Right lobe of liver (tissue), 6 donors: ENCODE measurements at regions not wholly inside any gene's neighbourhood (a gene's known extent, or its start where the extent isn't known, plus 50 kb on each side); places are given as distances from the start of the nearest gene placed in this dataset.

Experiments used
- ATAC-seq, 4 donors: fragments of 200-7000 bp; cut with Tn5 transposase; one replicate each; pipeline ENCODE4 v1.9.1; 2020; ENCODE audit warnings: mild to moderate bottlenecking in 4 of 4, moderate library complexity in 4 of 4
- DNase-seq, 3 donors: peaks; one replicate each; pipeline ENCODE4 v3.0.0-alpha.2; 2020
- H3K27ac ChIP-seq, 3 donors: fragments of 200-600 bp; one replicate each; pipeline ENCODE4 v1.8.0; 2022
- H3K27me3 ChIP-seq, 2 donors: fragments of 200-600 bp; one replicate each; pipeline ENCODE4 v1.8.0; 2022
- H3K36me3 ChIP-seq, 4 donors: fragments of 200-600 bp; sonication (generic) in 1 of 4; one replicate each; pipeline versions ENCODE4 v1.5.1 to v1.8.0; 2017 to 2022; ENCODE audit warnings: control low read depth in 1 of 4
- H3K4me1 ChIP-seq, 4 donors: fragments of 200-600 bp; sonication (generic) in 1 of 4; one replicate each; pipeline versions ENCODE4 v1.5.1 to v1.8.0; 2017 to 2022; ENCODE audit warnings: control low read depth in 1 of 4
- H3K4me3 ChIP-seq, 3 donors: fragments of 200-600 bp; one replicate each; pipeline ENCODE4 v1.8.0; 2022
- H3K9me3 ChIP-seq, 4 donors: fragments of 200-600 bp; sonication (generic) in 1 of 4; one replicate each; pipeline versions ENCODE4 v1.5.1 to v1.8.0; 2017 to 2022; ENCODE audit warnings: control low read depth in 1 of 4
- CTCF ChIP-seq, 4 donors: fragments of 200-600 bp in 3 of 4; fragments of 450-650 bp in 1 of 4; IDR thresholded peaks; one replicate each; pipeline versions ENCODE4 v1.5.1 to v1.8.0; 2016 to 2022; ENCODE audit warnings: antibody characterized with exemption in 4 of 4, mild to moderate bottlenecking in 2 of 4
- POLR2A ChIP-seq: fragments of 450-650 bp; IDR thresholded peaks from one replicate; pipeline ENCODE4 v1.6.1; 2017; ENCODE audit warnings: antibody characterized with exemption, mild to moderate bottlenecking
- WGBS: methylation state at CpG from one replicate; pipeline ENCODE4 v1.1.6; 2018; ENCODE audit warnings: low coverage, low lambda C conversion rate; ENCODE audit not compliant: insufficient coverage; ENCODE audit errors: missing lambda C conversion rate; 5-methylcytosine and 5-hydroxymethylcytosine counted together
- intact Hi-C, 2 donors: fragments of 100-400 bp; cut with DNase I; formaldehyde crosslinking; loops; one replicate each; pipeline versions ENCODE4 v1.11.2 to v1.14.1; 2022
- donor health status: DM: no; HTN: yes; CAD: no.
- donor health status: DM: no; HTN: no; CAD: no.
- donor health status: DM: no; HTN: no; CAD: no.
- donor health status: DM: no; HTN: yes; CAD: no.
- donor health status: DM: no; HTN: yes; CAD: no.

DNA sequence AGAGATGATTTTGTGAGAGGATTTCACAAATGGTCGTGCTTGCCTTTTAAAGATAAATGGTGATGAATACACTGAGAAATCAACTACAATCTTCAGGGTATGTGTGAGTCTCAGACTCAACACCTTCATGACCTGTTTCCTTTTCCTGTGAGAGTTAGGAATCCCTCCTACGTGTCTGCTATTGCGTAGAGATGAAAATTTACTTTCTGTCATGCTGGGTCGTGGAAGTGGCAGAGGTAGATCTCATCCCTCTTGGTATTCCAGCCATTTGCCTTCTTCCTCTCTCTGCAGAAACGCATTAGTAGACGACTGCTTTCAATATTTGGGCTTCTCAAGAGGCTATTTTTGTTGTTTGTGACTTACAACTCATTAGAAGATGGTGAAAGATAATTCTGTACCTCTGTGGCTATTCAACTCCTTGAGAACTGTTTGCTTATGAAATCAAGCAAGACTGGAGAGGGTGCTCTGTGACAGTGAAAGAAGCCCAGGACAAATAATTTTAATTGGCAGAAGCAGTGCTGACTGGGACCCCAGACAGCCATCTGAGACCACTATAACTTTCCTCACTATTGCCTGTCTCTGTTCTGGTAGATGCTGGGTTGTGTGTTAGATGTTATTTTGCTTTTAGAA, 233.1 kb downstream of the LACC1 start:
- H3K4me1 ChIP-seq, result peaks cover 0 to 21% (median 9%) of the 10 kb centered on the region in 4 donors
- TF ChIP-seq CTCF (IDR thresholded peaks at IDR 0.05) (no peak), POLR2A (no peak)
- H3K27me3 ChIP-seq, result no peaks in the 10 kb centered on the region
- intact Hi-C loops, result no loop called here
- no peak overlapping the region for H3K4me3 ChIP-seq
- no peaks in the 10 kb centered on the region for H3K36me3 ChIP-seq
- H3K9me3 ChIP-seq, result no peaks in the 10 kb centered on the region
- ATAC-seq (no peak), DNase-seq (no peak)
- WGBS, result 86% methylated on average over 6 of the region's 6 CpGs
- H3K27ac ChIP-seq, result no peak overlapping the region

DNA sequence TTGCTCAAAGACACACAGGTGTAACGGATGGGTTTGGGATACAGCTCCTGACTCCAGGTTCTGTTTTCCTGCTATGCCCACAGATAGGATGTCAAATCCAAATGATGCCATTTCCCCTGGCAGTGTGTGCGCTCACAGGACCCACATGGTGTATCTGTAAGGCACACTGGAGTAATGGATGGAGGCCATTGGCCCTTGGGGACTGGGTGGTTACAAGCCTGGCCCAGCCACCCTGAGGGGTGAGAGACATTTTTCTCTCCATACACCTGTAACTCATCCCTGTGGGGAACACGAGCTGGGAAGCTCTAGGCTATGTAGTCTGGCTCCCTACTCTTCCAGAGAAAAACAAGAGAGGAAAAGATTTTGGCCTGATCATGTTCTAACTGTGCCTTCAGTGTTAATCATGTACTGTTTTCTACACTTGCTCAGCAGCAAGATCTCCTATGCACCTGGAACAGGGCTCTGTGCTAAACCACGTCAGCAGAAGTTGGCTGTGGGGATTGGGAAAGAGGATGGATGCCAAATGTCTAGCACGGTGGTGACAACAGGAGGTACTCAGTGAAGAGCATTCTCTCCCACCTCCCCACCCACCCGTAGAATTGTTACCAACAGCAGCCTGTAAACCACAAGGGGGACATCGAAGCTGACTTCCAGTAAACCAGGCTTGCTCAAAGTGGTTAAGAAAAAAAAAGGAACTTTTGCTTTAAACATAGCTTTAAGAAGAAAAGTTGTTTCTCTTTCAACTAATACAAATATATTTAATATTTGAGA, 237.0 kb downstream of the LACC1 start:
- 36% methylated on average over 4 of the region's 7 CpGs for WGBS
- peaks cover 0 to 8% (median 3%) of the 10 kb centered on the region in 4 donors for H3K4me1 ChIP-seq
- DNase-seq, result peak in 1 of 3 donors; percentile 58
- ATAC-seq, result peak; percentile 80 to 87 (median 86)
- H3K4me3 ChIP-seq, result no peak overlapping the region
- no peaks in the 10 kb centered on the region for H3K9me3 ChIP-seq
- H3K27me3 ChIP-seq, result no peaks in the 10 kb centered on the region
- intact Hi-C loops, result no loop called here
- H3K27ac ChIP-seq, result peak overlapping the region in 1 of 3 donors; percentile 0
- no peak for TF ChIP-seq POLR2A
- no peak for TF ChIP-seq CTCF (IDR thresholded peaks at IDR 0.05)
- H3K36me3 ChIP-seq, result no peaks in the 10 kb centered on the region

GRCh38 chr13:44117351-44117750, 237.6 kb downstream of the LACC1 start:
- intact Hi-C loops, result no loop called here
- peak; percentile 69 to 79 (median 70) for ATAC-seq
- H3K4me1 ChIP-seq, result peaks cover 0 to 8% (median 3%) of the 10 kb centered on the region in 4 donors
- H3K27me3 ChIP-seq, result no peaks in the 10 kb centered on the region
- H3K27ac ChIP-seq, result peak overlapping the region in 1 of 3 donors; percentile 0
- no peak for DNase-seq
- 4% methylated on average over 3 of the region's 3 CpGs for WGBS
- TF ChIP-seq POLR2A (no peak), CTCF (IDR thresholded peaks at IDR 0.05) (no peak)
- no peak overlapping the region for H3K4me3 ChIP-seq
- no peaks in the 10 kb centered on the region for H3K36me3 ChIP-seq
- no peaks in the 10 kb centered on the region for H3K9me3 ChIP-seq

GRCh38 chr13:44117816-44118215, 238.1 kb downstream of the LACC1 start:
- WGBS, result 59% methylated on average over 2 of the region's 2 CpGs
- intact Hi-C loops, result no loop called here

More at GRCh38 chr13:44117816-44118215, 238.1 kb downstream of the LACC1 start:
- TF ChIP-seq CTCF (IDR thresholded peaks at IDR 0.05) (no peak), POLR2A (no peak)
- H3K36me3 ChIP-seq, result no peaks in the 10 kb centered on the region
- ATAC-seq (no peak), DNase-seq (no peak)
- H3K27ac ChIP-seq, result no peak overlapping the region
- peaks cover 0 to 8% (median 3%) of the 10 kb centered on the region in 4 donors for H3K4me1 ChIP-seq
- H3K4me3 ChIP-seq, result no peak overlapping the region
- no peaks in the 10 kb centered on the region for H3K27me3 ChIP-seq
- no peaks in the 10 kb centered on the region for H3K9me3 ChIP-seq
